ENCODE measurements at regions not wholly inside any gene's neighbourhood (a gene's known extent, or its start where the extent isn't known, plus 50 kb on each side); places are given as distances from the start of the nearest gene placed in this dataset.

GRCh38 chr7:126378642-126379041 is 874.1 kb downstream of the GRM8 start:
- DNase-seq = peak in 1 of 3 experiments; percentile 20

GRCh38 chr7:126370038-126370668 is 882.6 kb downstream of the GRM8 start:
- no peak for DNase-seq

GRCh38 chr7:126362746-126363145 is 890.0 kb downstream of the GRM8 start:
- peak in 1 of 3 experiments; percentile 68 for DNase-seq

GRCh38 chr7:126361183-126361582 is 891.6 kb downstream of the GRM8 start:
- no peak for DNase-seq

- no peak for DNase-seq
Measured at GRCh38 chr7:126339813-126340212, 912.9 kb downstream of the GRM8 start.

GRCh38 chr7:126305671-126306070 is 947.1 kb downstream of the GRM8 start:
- DNase-seq = no peak

- DNase-seq = no peak
Measured at GRCh38 chr7:126303926-126304325, 948.8 kb downstream of the GRM8 start.

GRCh38 chr7:126302639-126303038 is 950.1 kb downstream of the GRM8 start:
- DNase-seq = no peak

GRCh38 chr7:126286317-126286716 is 966.4 kb downstream of the GRM8 start:
- peak in 1 of 3 experiments; percentile 34 for DNase-seq

- no peak for DNase-seq
Measured at GRCh38 chr7:126236261-126236660, 1016.5 kb downstream of the GRM8 start.

GRCh38 chr7:126228356-126229061 is 1024.2 kb downstream of the GRM8 start:
- peak in 1 of 3 experiments; percentile 47 for DNase-seq

- DNase-seq = no peak
Measured at GRCh38 chr7:126227643-126228042, 1025.1 kb downstream of the GRM8 start.

GRCh38 chr7:126227055-126227454 is 1025.7 kb downstream of the GRM8 start:
- no peak for DNase-seq

GRCh38 chr7:126223729-126224128 is 1029.0 kb downstream of the GRM8 start:
- no peak for DNase-seq

- DNase-seq = no peak
Measured at GRCh38 chr7:126222782-126223181, 1030.0 kb downstream of the GRM8 start.

GRCh38 chr7:126215785-126216184 is 1037.0 kb downstream of the GRM8 start:
- no peak for DNase-seq

- no peak for DNase-seq
Measured at GRCh38 chr7:126213876-126214275, 1038.9 kb downstream of the GRM8 start.

- no peak for DNase-seq
Measured at GRCh38 chr7:126211875-126212274, 1040.9 kb downstream of the GRM8 start.

- no peak for DNase-seq
Measured at GRCh38 chr7:126210707-126211106, 1042.0 kb downstream of the GRM8 start.

- DNase-seq = peak in 1 of 3 experiments; percentile 54
Measured at GRCh38 chr7:126203185-126203584, 1049.6 kb downstream of the GRM8 start.

GRCh38 chr7:126202177-126202576 is 1050.6 kb downstream of the GRM8 start:
- DNase-seq = no peak

- peak in 2 of 3 experiments; percentile 29 to 64 for DNase-seq
Measured at GRCh38 chr7:126185959-126186580, 1066.7 kb downstream of the GRM8 start.

GRCh38 chr7:126179916-126180315 is 1072.8 kb downstream of the GRM8 start:
- no peak for DNase-seq

GRCh38 chr7:126178865-126179264 is 1073.9 kb downstream of the GRM8 start:
- no peak for DNase-seq
